Neural progenitor cell (in vitro differentiated cells): ENCODE measurements at regions not wholly inside any gene's neighbourhood (a gene's known extent, or its start where the extent isn't known, plus 50 kb on each side); places are given as distances from the start of the nearest gene placed in this dataset.

ENCODE experiments used
- DNase-seq: peaks from one replicate; pipeline ENCODE4 v3.0.0-alpha.2; 2016; ENCODE audit warnings: low spot score
- H2AFZ ChIP-seq: fragments of 200-600 bp; sonication (generic); replicated peaks from 2 replicates; pipeline ENCODE4 v1.6.1; 2016; ENCODE audit warnings: antibody characterized with exemption
- H3F3A ChIP-seq: fragments of 200-600 bp; sonication (generic); 2 replicates; pipeline ENCODE4 v1.6.1; 2016; ENCODE audit warnings: antibody characterized with exemption, low read depth
- H3K27ac ChIP-seq: fragments of 200-600 bp; sonication (generic); 2 replicates; pipeline ENCODE4 v1.5.1; 2016; ENCODE audit warnings: mild to moderate bottlenecking
- H3K27me3 ChIP-seq: fragments of 200-600 bp; sonication (generic); 2 replicates; pipeline ENCODE4 v1.6.1; 2016; ENCODE audit warnings: mild to moderate bottlenecking, moderate library complexity
- H3K36me3 ChIP-seq: fragments of 200-600 bp; sonication (generic); 2 replicates; pipeline ENCODE4 v1.5.1; 2016
- H3K4me1 ChIP-seq: fragments of 200-600 bp; sonication (generic); 2 replicates; pipeline ENCODE4 v1.6.1; 2016; ENCODE audit warnings: mixed run types
- H3K4me2 ChIP-seq: fragments of 200-600 bp; sonication (generic); 2 replicates; pipeline ENCODE4 v1.6.1; 2016
- H3K4me3 ChIP-seq: fragments of 200-600 bp; sonication (generic); 2 replicates; pipeline ENCODE4 v1.5.1; 2016
- H3K79me2 ChIP-seq: fragments of 200-600 bp; sonication (generic); 2 replicates; pipeline ENCODE4 v1.6.1; 2016; ENCODE audit warnings: low read depth
- H3K9ac ChIP-seq: fragments of 200-600 bp; sonication (generic); 2 replicates; pipeline ENCODE4 v1.6.1; 2016
- H3K9me3 ChIP-seq: fragments of 200-600 bp; sonication (generic); 2 replicates; pipeline ENCODE4 v1.5.1; 2016; ENCODE audit warnings: low read depth
- H4K20me1 ChIP-seq: fragments of 200-600 bp; sonication (generic); 2 replicates; pipeline ENCODE4 v1.6.1; 2016; ENCODE audit warnings: low read depth
- H3K27ac Mint-ChIP-seq: 3 replicates; pipeline ENCODE4 v1.8.0; 2021; ENCODE audit warnings: mixed read lengths
- H3K27me3 Mint-ChIP-seq: 2 replicates; pipeline ENCODE4 v1.8.0; 2022; ENCODE audit warnings: low read depth, mild to moderate bottlenecking, inconsistent platforms, moderate library complexity, mixed read lengths; ENCODE audit not compliant: insufficient read depth
- H3K36me3 Mint-ChIP-seq: 3 replicates; pipeline ENCODE4 v1.8.0; 2021; ENCODE audit warnings: mixed read lengths
- H3K4me1 Mint-ChIP-seq: 3 replicates; pipeline ENCODE4 v1.8.0; 2021; ENCODE audit warnings: mixed read lengths
- H3K4me3 Mint-ChIP-seq: 3 replicates; pipeline ENCODE4 v1.8.0; 2021; ENCODE audit warnings: mild to moderate bottlenecking, moderate library complexity, mixed read lengths
- H3K9me3 Mint-ChIP-seq: 3 replicates; pipeline ENCODE4 v1.8.0; 2020; ENCODE audit warnings: mixed read lengths
- CTCF ChIP-seq: fragments of 200-600 bp; sonication (generic); IDR thresholded peaks from 2 replicates; pipeline ENCODE4 v1.5.1; 2017; ENCODE audit warnings: antibody characterized with exemption, mild to moderate bottlenecking
- EZH2 ChIP-seq: fragments of 200-600 bp; sonication (generic); IDR thresholded peaks from 2 replicates; pipeline ENCODE4 v1.6.1; 2017; ENCODE audit warnings: antibody characterized with exemption, mild to moderate bottlenecking, moderate library complexity
- EZH2phosphoT487 ChIP-seq: fragments of 200-600 bp; sonication (generic); IDR thresholded peaks from 2 replicates; pipeline ENCODE4 v1.6.1; 2017; ENCODE audit warnings: antibody characterized with exemption

GRCh38 chr6:90977513-90977912, 390.6 kb upstream of the MAP3K7 start:
- Histone ChIP-seq H3K4me3 (no peak overlapping the region), H3F3A (no peaks in the 10 kb centered on the region), H3K27me3 (no peaks in the 10 kb centered on the region), H3K9me3 (no peaks in the 10 kb centered on the region), H3K4me1 (no peaks in the 10 kb centered on the region), H3K27ac (no peak overlapping the region), H4K20me1 (no peaks in the 10 kb centered on the region), H3K4me2 (no peak overlapping the region), H3K79me2 (no peaks in the 10 kb centered on the region), H3K36me3 (no peaks in the 10 kb centered on the region), H2AFZ (no peak overlapping the region), H3K9ac (no peak overlapping the region)
- TF ChIP-seq EZH2phosphoT487 (no peak), EZH2 (no peak), CTCF (no peak)
- Mint-ChIP-seq H3K27me3 (peaks cover 2% of the 10 kb centered on the region), H3K4me3 (no peak overlapping the region), H3K4me1 (no peaks in the 10 kb centered on the region), H3K27ac (no peak overlapping the region), H3K36me3 (no peaks in the 10 kb centered on the region), H3K9me3 (no peaks in the 10 kb centered on the region)
- no peak for DNase-seq

GRCh38 chr6:90976341-90976740, 389.5 kb upstream of the MAP3K7 start:
- H3K36me3 ChIP-seq: no peaks in the 10 kb centered on the region
- H3K9me3 Mint-ChIP-seq: no peaks in the 10 kb centered on the region
- TF ChIP-seq EZH2phosphoT487 (no peak), CTCF (no peak), EZH2 (no peak)

GRCh38 chr6:90975741-90976140, 388.9 kb upstream of the MAP3K7 start:
- no peak for DNase-seq
- Histone ChIP-seq H3K36me3 (no peaks in the 10 kb centered on the region), H3K4me3 (no peak overlapping the region), H3K9ac (no peak overlapping the region), H4K20me1 (no peaks in the 10 kb centered on the region), H3K4me2 (no peak overlapping the region), H3K9me3 (no peaks in the 10 kb centered on the region), H3K27ac (no peak overlapping the region), H3F3A (no peaks in the 10 kb centered on the region), H3K79me2 (no peaks in the 10 kb centered on the region), H3K27me3 (no peaks in the 10 kb centered on the region), H3K4me1 (peaks cover 6% of the 10 kb centered on the region), H2AFZ (no peak overlapping the region)
- Mint-ChIP-seq H3K27ac (no peak overlapping the region), H3K4me1 (peaks cover 2% of the 10 kb centered on the region), H3K27me3 (peaks cover 2% of the 10 kb centered on the region), H3K36me3 (no peaks in the 10 kb centered on the region), H3K4me3 (no peak overlapping the region), H3K9me3 (no peaks in the 10 kb centered on the region)
- no peak for TF ChIP-seq EZH2phosphoT487
- TF ChIP-seq EZH2: no peak
- no peak for TF ChIP-seq CTCF

More at GRCh38 chr6:90976341-90976740, 389.5 kb upstream of the MAP3K7 start:
- H3K4me2 ChIP-seq: no peak overlapping the region
- no peak overlapping the region for H3K9ac ChIP-seq
- Mint-ChIP-seq H3K4me1 (no peaks in the 10 kb centered on the region), H3K36me3 (no peaks in the 10 kb centered on the region), H3K27ac (no peak overlapping the region), H3K4me3 (no peak overlapping the region), H3K27me3 (peaks cover 2% of the 10 kb centered on the region)
- H3F3A ChIP-seq: no peaks in the 10 kb centered on the region
- H2AFZ ChIP-seq: no peak overlapping the region
- H3K27ac ChIP-seq: no peak overlapping the region
- H3K9me3 ChIP-seq: no peaks in the 10 kb centered on the region
- no peaks in the 10 kb centered on the region for H4K20me1 ChIP-seq
- H3K27me3 ChIP-seq: no peaks in the 10 kb centered on the region
- no peaks in the 10 kb centered on the region for H3K79me2 ChIP-seq
- no peak overlapping the region for H3K4me3 ChIP-seq
- H3K4me1 ChIP-seq: no peaks in the 10 kb centered on the region
- no peak for DNase-seq
